ENCODE measurements at regions not wholly inside any gene's neighbourhood (a gene's known extent, or its start where the extent isn't known, plus 50 kb on each side); places are given as distances from the start of the nearest gene placed in this dataset.

GRCh38 chr10:28783087-28783486 is 105.8 kb downstream of the BAMBI start:
- DNase-seq (ENCODE audit: low read depth, low spot score), result no peak

GRCh38 chr10:28785018-28785417 is 107.7 kb downstream of the BAMBI start:
- DNase-seq (ENCODE audit: low read depth, low spot score), result no peak

GRCh38 chr10:28788252-28788651 is 110.9 kb downstream of the BAMBI start:
- no peak for DNase-seq (ENCODE audit: low read depth, low spot score)

DNA sequence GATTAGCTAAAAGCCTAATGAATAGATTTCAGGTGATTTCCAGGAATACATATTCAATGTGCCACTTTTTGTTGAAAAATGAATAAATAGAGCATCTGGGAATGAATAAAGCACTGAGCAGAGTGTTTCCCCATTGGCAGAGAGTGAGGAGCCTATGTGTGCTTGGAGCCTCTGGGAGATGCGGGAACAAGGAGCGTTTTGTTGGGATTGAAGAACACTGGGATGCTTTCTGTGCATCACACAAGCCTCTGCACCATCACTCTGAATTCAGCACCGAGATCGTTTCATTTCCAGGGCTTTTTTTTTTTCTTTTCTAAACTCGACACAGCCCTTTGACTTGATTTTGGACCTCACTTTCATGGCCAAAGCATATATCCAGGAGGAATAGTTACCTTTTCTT is 111.4 kb downstream of the BAMBI start:
- no peak for DNase-seq (ENCODE audit: low read depth, low spot score)

DNA sequence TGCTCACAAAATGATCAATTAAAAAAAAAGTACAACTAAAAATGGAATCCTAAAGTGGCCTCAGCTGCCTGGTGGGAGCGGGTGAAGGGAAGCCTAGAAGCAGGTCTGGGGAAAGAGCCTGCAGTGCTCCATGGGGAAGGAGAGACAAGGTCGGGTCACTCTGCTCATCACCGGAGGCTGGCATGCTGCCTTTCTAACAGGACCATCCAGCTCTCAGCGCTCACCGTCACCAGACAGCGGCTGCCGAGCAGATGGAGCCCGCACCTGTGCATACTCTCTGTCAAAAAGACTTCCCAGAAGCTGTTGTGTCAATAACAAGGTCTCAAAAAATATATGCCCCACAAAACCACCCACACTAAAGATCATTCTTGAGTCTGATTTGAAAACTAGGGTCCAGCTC is 112.8 kb downstream of the BAMBI start:
- DNase-seq (ENCODE audit: low read depth, low spot score), result no peak

- no peak for DNase-seq (ENCODE audit: low read depth, low spot score)
Measured at GRCh38 chr10:28793482-28793881, 116.2 kb downstream of the BAMBI start.

- DNase-seq (ENCODE audit: low read depth, low spot score), result no peak
Measured at GRCh38 chr10:28794986-28795385, 117.7 kb downstream of the BAMBI start.

GRCh38 chr10:28796606-28797512 is 119.5 kb downstream of the BAMBI start:
- no peak for DNase-seq (ENCODE audit: low read depth, low spot score)

DNA sequence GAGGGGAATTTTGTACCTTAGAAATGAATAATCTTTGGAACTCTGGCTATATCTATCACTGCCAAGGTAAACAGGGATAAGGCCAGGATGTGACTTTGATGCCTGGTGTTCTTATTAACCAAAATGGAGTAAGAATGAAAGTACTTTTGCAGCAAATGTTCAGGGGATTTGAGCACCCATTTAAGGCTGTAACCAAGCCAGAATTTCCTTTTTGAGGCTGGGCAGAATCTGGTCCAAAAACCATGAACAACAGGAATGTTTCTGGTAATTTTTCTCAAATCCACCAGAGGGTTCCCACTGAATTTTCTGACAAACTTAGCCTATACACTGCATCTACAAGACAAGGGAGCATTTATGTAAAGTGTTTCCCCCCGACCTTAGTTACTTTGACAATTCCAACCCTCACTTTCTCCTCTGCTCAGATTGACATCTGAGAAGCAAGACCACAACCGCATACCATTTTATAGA is 120.6 kb downstream of the BAMBI start:
- DNase-seq (ENCODE audit: low read depth, low spot score), result no peak

GRCh38 chr10:28798428-28798955 is 121.2 kb downstream of the BAMBI start:
- no peak for DNase-seq (ENCODE audit: low read depth, low spot score)

GRCh38 chr10:28798964-28799363 is 121.6 kb downstream of the BAMBI start:
- no peak for DNase-seq (ENCODE audit: low read depth, low spot score)

DNA sequence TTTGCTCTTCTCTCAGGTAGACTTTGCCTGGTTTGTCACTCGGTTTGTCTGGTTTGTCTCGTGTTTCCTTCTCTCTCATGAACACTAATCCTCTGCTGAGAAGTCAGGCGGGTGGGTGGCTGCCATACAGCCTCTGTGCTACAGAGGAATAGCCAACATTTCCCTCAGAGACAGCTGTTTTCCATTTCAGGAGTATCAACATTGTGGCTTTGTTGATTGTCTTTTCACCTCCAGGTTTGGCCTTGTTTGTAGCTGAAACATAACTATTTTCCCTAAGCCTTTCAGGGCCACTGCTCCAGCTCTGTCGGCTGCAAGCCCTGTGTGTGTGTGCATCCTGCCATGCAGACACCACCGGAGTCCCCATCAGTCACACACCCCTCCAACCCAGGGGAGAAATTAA is 122.8 kb downstream of the BAMBI start:
- DNase-seq (ENCODE audit: low read depth, low spot score), result no peak

DNA sequence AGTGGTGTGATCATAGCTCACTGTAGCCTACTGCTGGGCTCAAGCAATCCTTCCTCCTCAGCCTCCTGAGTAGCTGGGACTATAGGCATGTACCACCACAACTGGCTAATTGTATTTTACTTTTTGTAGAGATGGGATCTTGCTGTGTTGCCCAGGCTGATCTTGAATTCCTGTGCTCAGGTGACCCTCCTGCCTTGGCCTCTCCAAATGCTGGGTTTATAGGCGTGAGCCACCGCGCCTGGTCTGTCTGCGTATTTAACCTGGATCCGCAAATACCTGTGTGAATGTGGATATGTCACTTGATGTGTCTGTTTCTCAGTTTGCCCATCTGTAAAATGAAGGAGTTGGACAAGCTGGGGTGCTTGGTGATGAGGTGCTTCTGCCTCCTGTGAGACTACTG is 123.9 kb downstream of the BAMBI start:
- DNase-seq (ENCODE audit: low read depth, low spot score), result no peak

DNA sequence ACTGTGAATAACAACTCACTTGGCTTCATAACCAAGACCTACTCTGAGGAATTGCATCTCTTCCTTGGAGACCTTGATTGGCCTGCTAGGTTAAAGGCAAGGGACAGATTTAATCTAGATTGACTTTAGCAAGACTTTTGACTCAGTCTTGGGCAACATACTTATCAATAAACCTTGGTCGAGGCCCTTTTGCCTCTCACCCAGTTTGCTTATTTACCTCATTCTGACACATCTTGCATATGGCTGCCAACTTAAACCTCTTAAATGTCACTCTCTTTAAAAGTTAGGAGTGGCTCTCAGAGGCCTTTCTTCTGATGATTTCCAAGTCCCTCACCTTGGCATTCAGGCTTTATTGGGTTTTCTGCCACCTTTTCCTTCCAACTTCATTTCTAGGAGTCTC is 124.5 kb downstream of the BAMBI start:
- DNase-seq (ENCODE audit: low read depth, low spot score), result no peak

DNA sequence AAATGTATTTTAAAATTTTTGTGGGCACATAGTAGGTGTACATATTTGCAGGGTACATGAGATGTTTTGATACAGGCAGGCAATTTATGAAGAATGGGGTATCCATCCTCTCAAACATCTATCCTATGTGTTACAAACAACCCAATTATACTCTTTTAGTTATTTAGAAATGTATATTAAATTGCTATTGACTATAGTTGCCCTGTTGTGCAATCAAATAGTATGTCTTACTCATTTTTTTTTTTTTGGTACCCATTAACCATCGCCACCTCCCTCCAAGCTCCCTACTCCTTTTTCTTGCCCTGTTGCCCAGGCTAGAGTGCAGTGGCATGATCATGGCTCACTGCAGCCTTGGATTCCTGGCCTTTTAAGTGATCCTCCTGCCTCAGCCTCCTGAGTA is 128.1 kb downstream of the BAMBI start:
- no peak for DNase-seq (ENCODE audit: low read depth, low spot score)

- DNase-seq (ENCODE audit: low read depth, low spot score), result no peak
Measured at GRCh38 chr10:28806488-28806941, 129.2 kb downstream of the BAMBI start.

GRCh38 chr10:28806951-28807759 is 129.8 kb downstream of the BAMBI start:
- no peak for DNase-seq (ENCODE audit: low read depth, low spot score)

- no peak for DNase-seq (ENCODE audit: low read depth, low spot score)
Measured at GRCh38 chr10:28807760-28808613, 130.7 kb downstream of the BAMBI start.

- DNase-seq (ENCODE audit: low read depth, low spot score), result no peak
Measured at GRCh38 chr10:28808693-28809092, 131.4 kb downstream of the BAMBI start.

GRCh38 chr10:28810057-28810870 is 132.9 kb downstream of the BAMBI start:
- DNase-seq (ENCODE audit: low read depth, low spot score), result no peak
